EH (cell line): ENCODE measurements at regions not wholly inside any gene's neighbourhood (a gene's known extent, or its start where the extent isn't known, plus 50 kb on each side); places are given as distances from the start of the nearest gene placed in this dataset.

Experiments used
- DNase-seq: peaks from one replicate; pipeline ENCODE4 v3.0.0-alpha.2; 2015; ENCODE audit warnings: low read depth

- no peak for DNase-seq
Observed at GRCh38 chr17:77266891-77267341, 126.1 kb downstream of the SEC14L1 start.

- DNase-seq: no peak
Observed at GRCh38 chr17:77269696-77270681, 129.2 kb downstream of the SEC14L1 start.

- DNase-seq: no peak
Observed at GRCh38 chr17:77271411-77271810, 130.6 kb downstream of the SEC14L1 start.

- DNase-seq: no peak
Observed at GRCh38 chr17:77273397-77274085, 132.8 kb downstream of the SEC14L1 start.

GRCh38 chr17:77274096-77274845, 133.5 kb downstream of the SEC14L1 start:
- DNase-seq: no peak

GRCh38 chr17:77279448-77280303, 138.9 kb downstream of the SEC14L1 start:
- no peak for DNase-seq

GRCh38 chr17:77280304-77281121, 139.7 kb downstream of the SEC14L1 start:
- peak; percentile 73 for DNase-seq

GRCh38 chr17:77281122-77281903, 140.5 kb downstream of the SEC14L1 start:
- DNase-seq: peak; percentile 48

- DNase-seq: no peak
Observed at GRCh38 chr17:77281904-77282367, 141.2 kb downstream of the SEC14L1 start.

- no peak for DNase-seq
Observed at GRCh38 chr17:77282524-77283515, 142.1 kb downstream of the SEC14L1 start.

- DNase-seq: no peak
Observed at GRCh38 chr17:77284023-77284617, 143.4 kb downstream of the SEC14L1 start.

- peak; percentile 98 for DNase-seq
Observed at GRCh38 chr17:77285594-77286390, 145.0 kb downstream of the SEC14L1 start.

- no peak for DNase-seq
Observed at GRCh38 chr17:77286391-77286640, 145.5 kb downstream of the SEC14L1 start.

GRCh38 chr17:77286641-77287431, 146.1 kb downstream of the SEC14L1 start:
- DNase-seq: peak; percentile 81

- DNase-seq: peak; percentile 97
Observed at GRCh38 chr17:77287432-77288068, 146.8 kb downstream of the SEC14L1 start.

GRCh38 chr17:77288115-77288619, 147.4 kb downstream of the SEC14L1 start:
- no peak for DNase-seq
